D721Med (cell line): ENCODE measurements at regions not wholly inside any gene's neighbourhood (a gene's known extent, or its start where the extent isn't known, plus 50 kb on each side); places are given as distances from the start of the nearest gene placed in this dataset.

ENCODE experiments used
- DNase-seq: peaks from one replicate; pipeline ENCODE4 v3.0.0; 2011; ENCODE audit warnings: low spot score; ENCODE audit not compliant: insufficient read length
- FAIRE-seq: peaks from 2 replicates; lab custom pipeline; 2011; peaks lifted over from hg19 to GRCh38; lab: Jason Lieb, UNC
- CTCF ChIP-seq: IDR thresholded peaks from 2 replicates; pipeline ENCODE4 v1.5.1; 2012; ENCODE audit warnings: mild to moderate bottlenecking, control low read depth; ENCODE audit not compliant: insufficient read depth; ENCODE audit errors: missing control alignments

- FAIRE-seq (no peak), DNase-seq (no peak)
- TF ChIP-seq CTCF, result no peak
Measured at GRCh38 chr13:81442904-81443303, 1102.0 kb upstream of the SPRY2 start.

- no peak for TF ChIP-seq CTCF
- no peak for DNase-seq
- no peak for FAIRE-seq
Measured at GRCh38 chr13:81425286-81425685, 1084.4 kb upstream of the SPRY2 start.

- no peak for DNase-seq
- FAIRE-seq, result no peak
- no peak for TF ChIP-seq CTCF
Measured at GRCh38 chr13:81409284-81409683, 1068.4 kb upstream of the SPRY2 start.

GRCh38 chr13:81408647-81409046 is 1067.7 kb upstream of the SPRY2 start:
- DNase-seq (no peak), FAIRE-seq (no peak)
- TF ChIP-seq CTCF, result no peak

- DNase-seq (no peak), FAIRE-seq (no peak)
- TF ChIP-seq CTCF, result no peak
Measured at GRCh38 chr13:81406639-81407292, 1065.8 kb upstream of the SPRY2 start.

GRCh38 chr13:81406022-81406421 is 1065.1 kb upstream of the SPRY2 start:
- FAIRE-seq (no peak), DNase-seq (no peak)
- TF ChIP-seq CTCF, result no peak

GRCh38 chr13:81396192-81396591 is 1055.3 kb upstream of the SPRY2 start:
- DNase-seq, result no peak
- FAIRE-seq, result no peak
- no peak for TF ChIP-seq CTCF
